Astrocyte of the hippocampus (primary cell): ENCODE measurements at regions not wholly inside any gene's neighbourhood (a gene's known extent, or its start where the extent isn't known, plus 50 kb on each side); places are given as distances from the start of the nearest gene placed in this dataset.
A peak's percentile ranks its signal among the peaks of the same experiment; 100 is the strongest.

Experiments used
- DNase-seq: peaks from one replicate; pipeline ENCODE4 v3.0.0; 2011; ENCODE audit warnings: low read depth, low spot score

DNA sequence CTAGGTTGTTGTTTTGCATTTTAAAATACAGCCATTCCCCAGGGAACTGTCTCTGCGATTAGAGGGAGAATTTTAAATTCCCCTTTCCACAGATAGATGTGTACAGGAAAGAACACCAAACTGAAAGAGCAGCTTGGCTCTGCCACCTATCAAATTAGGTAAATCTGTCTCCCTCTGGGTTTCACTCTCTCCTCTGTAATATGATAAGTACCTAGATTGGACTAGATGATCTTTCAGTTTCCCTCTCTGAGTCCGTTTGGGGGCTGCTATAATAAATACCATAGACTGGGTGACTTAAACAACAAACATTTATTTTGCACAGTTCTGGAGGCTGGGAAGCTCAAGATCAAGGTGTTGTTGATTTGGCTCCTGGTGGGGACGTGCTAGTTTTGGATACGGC is 186.0 kb downstream of the KIF20B start:
- DNase-seq, result no peak

DNA sequence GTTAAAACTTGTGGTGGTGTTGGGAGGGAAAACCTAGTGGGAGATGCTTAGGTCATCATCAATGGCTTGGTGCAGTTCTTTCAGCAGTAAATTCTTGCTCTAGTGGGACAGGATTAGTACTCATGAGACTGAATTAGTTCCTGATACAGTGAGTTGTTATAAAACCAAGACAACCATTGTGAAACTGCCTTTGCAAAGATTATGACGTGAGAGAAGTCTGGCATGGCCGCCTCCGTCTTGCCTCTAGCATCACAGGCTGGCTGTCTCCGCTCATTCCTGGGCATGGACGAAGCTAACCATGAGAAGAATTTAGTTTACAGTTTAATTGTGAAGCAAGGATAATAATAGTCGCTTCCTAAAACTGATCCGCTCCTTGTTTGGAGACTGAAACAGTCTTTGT is 186.4 kb downstream of the KIF20B start:
- no peak for DNase-seq

DNA sequence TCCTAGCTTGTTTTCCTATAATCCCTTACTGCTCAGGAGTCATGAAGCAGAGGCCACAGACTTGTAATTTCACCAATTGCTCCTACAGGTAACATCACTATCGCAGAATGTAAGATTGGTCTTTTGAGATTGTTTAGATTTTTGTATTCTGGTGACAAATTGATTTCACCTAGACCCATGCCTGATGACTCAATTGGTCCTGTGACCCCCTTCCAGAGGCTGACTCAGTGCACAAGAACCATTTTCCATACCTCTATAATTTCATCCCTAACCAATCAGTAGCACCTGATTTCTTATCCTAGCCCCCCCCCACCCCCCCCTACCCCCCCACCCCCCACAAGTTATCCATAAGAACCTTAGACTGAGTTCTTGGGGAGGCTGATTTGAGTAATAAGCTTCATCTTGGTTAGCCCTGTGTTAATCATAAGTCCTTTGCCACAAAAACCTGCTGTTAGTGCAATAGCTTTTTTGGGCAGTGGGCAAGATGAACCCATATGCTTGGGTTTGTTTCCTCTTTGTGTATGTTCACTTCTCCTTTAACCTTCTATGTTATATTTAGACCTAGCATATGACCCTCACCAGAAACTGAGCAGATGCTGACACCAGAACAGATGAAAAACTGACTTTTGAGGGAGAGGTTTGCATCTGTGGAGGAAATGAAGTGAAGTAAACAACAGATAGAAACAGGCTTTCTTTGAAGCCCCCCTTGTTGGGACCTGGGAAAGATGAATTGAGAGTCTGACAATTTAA is 187.1 kb downstream of the KIF20B start:
- no peak for DNase-seq

DNA sequence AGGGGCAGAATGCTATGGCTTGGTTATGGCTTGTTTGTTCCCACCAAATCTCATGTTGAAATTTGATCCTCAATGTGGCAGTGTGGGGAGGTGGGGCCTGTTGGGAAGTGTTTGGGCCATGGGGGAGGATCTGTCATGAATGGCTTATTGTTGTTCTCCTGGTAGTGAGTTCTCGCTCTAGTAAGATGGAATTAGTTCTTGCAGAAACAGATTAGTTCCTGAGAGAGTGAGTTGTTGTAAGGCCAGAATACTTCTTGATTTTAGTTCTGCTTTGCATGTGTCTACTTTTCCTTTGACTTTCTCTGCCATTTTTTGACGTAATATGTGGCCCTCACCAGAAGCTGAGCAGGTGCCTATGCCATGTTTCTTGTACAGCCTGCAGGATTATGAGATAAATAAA is 188.2 kb downstream of the KIF20B start:
- DNase-seq, result no peak

DNA sequence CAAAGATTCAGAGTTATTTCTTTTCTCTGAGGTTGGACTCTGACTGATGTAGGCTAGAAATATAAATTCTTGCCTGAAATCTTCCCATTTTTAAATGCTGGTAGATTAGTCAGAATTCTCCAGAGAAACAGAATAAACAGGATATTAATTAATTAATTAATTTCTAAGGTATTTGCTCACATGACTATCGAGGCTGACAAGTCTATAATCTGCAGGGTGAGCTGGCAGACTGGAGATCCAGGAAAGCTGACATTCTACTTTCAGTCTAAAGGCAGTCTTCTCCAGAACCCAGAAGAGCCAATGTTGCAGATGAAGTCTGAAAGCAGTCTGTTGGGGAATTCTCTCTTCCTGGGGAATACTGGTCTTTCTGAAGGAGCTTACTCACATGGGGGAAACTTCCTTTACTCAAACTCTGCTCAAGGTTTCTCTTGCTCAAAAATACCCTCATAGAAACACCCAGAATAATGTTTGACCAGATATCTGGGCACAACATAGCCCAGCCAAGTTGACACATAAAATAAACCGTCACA is 189.7 kb downstream of the KIF20B start:
- no peak for DNase-seq

DNA sequence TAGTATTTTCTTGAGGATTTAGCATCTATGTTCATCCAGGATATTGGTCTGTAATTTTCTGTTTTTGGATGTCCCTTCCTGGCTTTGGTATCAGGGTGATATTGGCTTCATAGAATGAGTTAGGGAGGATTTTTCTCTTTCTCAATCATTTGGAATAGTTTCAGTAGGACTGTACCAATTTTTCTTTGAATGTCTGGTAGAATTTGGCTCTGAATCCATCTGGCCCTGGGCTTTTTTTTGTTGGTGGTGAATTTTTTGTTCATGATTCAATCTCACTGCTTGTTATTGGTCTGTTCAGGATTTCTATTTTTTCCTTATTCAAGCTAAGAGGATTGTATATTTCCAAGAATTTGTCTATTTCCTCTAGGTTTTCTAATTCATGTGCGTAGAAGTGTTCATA is 192.7 kb downstream of the KIF20B start:
- DNase-seq, result peak; percentile 42

DNA sequence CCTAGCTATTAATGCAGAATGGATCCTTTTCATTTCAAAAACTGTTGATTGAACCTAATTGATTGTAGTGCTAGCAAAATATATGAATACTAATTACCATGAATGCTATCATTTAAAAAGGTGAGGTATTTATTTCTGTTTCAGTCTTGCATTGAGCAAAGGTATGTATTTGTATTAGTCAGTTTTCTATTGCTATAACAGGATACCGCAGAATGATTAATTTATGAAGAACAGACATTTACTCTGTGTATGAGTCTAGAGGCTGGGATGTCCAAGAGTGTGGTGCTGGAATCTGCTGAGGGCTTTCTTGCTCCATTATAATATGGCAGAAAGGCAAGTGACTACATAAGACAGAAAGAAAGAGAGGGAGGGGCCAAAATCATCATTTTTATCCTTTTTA is 199.2 kb downstream of the KIF20B start:
- no peak for DNase-seq

DNA sequence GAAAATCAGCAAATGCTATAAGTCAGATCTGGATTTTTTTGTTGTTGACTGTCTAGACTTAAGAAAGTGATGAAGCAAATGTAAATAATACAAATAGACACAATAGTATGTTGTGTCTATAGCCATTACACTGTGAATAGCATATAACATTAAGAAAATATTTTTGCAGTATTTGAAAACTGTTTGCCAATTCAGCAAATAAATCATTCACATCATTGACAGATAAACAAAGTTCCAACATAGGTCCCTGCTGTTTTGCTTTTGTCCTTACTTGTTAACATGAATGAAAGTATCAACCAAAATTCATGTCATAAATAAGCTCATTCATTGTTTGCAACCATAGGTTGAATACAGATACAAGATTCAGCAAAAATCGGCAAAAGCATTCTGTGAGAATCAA is 200.5 kb downstream of the KIF20B start:
- no peak for DNase-seq

DNA sequence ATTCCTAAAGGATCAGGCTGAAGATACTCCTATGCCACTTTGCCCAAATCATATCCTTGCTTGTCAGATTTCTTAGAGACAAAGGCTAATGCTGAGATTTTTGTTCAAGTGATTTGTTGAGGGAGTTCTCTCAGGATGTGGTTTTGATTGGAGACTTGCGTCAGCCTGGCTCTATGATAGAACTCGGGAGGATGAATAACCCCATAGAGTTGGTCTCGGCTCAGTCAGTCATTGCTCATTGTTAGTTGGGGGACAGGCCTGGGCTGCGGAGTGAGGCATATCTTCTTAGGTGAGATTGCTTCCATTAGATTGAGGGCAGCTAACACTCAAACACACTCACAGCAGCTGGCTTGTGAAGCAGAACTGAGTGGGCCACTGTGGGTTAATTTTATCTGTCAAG is 203.4 kb downstream of the KIF20B start:
- no peak for DNase-seq

DNA sequence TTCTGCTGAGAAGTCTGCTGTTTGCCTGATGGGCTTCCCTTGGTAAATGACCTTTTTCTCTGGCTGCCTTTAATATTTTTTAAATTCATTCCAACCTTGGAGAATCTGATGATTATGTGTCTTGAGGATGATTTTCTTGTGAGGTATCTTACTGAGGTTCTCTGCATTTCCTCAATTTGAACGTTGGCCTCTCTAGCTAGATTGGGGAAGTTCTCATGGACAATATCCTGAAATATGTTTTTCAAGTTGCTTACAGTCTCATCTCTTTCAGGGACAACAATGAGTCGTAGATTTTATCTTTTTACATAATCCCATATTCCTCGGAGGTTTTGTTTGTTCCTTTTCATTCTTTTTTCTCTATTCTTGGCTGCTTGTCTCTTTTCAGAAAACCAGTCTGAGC is 208.4 kb downstream of the KIF20B start:
- no peak for DNase-seq

DNA sequence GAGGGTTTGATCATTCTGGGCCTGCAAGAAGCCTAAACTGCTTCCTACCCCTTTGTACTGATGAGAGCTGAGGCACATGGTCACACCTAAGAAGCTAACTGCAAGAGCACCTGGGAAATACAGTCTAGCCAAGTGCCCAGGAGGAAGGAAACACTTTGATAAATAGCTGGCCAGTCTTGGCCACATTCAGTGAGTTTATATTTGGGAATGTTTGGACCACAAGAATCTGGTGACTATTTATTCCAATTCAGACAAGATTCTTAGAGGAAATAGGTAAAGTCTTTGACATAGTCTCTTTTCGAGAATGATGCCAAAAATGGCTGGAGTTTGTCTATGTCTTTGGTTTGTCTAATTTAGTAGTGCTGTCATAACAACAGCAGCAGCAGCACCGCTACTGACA is 213.6 kb downstream of the KIF20B start:
- peak; percentile 55 for DNase-seq

DNA sequence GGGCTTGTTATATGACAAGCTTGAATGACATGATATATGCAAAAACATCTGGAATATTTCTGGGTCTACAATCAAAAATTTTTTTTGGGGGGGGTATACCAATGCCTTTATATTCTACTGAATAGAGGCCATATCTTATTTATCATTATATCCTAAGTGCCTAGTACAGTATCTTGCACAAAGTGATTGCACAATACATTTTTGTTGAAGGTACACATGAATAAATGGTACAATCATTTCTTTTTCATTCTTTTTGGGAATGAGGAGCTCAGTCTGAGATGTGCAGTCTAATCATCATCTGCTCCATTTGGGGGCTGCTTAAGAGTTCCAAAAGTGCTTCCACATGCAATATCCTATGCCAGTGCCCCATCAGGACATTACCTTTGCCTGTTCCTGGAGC is 214.6 kb downstream of the KIF20B start:
- DNase-seq, result no peak

DNA sequence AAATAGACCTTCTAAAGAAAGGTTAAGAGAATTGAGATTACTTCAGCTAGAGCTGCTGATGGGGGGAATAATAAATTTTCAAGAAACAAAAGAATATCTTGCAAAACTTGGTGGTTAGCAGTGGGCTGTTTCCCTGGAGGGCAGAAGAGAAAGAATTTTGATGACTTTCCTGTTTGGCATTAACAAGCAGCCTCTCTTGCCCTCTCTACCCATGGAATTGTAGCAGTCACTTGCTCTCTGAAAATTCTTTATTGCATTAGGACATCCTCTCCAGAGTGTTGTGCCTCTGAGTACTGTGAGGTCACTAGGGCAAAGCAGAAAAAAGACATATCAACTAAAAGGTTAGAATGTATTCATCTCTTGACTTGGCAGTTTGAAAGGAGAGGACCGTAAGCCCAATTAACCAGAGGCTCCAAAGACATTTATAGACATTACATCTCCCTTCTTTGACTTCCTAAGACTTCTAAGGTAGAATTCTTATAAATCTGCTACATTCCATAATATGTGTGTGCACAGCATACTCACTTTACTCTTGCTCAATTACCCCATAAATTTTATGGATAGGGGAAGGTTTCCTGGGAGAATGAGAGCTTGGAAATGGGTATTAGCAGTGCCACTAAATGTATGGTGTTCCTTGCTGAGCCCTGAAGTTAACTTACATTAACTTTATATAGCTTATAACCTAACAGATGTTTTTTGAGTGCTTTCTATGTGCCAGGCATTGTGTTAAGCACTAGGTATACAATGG is 215.3 kb downstream of the KIF20B start:
- DNase-seq, result peak; percentile 25

DNA sequence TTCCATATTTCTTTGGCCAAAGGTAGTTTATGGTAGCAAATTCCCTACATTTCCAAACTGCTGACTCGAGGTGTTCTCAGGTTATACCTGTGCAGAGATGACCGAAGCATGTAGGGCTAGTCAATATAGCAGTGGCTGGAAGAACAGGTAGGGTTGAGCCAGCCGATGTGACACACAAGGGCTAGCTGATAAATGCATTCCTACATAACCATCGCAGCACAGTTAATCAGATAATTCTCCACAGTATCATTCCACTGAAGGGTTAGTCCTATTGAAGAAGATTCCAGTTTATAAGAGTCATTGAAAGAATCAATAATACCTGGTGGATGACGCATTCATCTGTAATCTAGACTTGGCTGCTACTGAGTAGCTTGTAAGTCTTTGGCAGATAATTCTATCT is 220.0 kb downstream of the KIF20B start:
- DNase-seq, result peak; percentile 29

DNA sequence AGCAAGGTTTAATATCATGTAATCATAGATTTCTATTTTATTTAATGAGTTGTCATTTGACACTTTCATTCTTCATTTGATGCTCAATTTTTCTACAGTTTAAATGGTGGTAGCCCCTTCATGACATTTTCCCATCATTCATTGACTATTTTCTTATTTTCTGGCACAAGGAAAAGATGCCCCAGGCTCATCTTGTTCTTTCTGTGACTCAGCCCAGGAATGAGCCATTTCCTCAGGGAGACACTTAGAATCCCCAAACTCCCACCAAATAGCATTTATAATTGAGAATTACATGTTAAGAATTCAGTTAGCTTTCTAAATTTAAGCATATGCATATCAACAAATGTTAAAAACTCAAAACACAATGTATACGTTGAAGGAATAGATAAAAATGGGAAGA is 222.3 kb downstream of the KIF20B start:
- DNase-seq, result no peak

DNA sequence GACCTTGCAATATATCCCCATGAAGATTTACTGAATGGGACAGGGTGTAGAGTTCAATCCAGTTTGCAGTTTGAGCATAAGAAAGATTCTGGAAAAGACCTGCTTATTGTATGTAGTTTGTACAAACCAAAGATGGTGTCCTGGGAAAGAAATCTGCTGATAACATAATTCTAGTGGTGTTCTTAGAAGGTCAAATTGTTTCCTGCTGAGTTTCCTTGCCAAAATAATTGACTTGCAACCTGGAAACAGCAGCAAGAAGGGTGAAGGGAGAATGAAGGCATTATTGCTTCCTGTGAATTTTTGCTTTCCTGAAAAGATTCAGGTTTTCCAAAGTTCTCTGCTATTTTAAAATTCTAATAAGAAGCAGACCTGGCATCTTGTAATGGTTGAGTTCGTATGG is 222.9 kb downstream of the KIF20B start:
- no peak for DNase-seq

DNA sequence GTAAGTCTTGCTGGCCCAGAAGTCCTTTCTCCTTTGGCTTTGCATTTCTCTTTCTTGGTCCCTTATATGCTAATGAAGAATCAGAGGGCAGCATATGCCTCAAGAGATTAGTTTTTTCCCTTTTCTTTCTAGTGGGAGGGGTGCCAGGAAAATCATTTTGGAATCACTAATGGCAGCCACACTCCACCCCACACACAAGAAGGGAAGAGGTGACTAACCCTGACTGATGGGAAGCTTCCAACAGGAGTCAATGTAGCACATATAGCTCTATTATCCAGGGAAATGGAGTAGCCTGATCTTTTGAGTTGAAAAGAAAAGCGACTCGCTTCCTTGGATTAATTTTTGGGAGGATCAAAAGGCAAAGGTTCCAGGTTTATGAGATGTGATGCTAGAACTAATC is 225.3 kb downstream of the KIF20B start:
- DNase-seq, result peak; percentile 48

DNA sequence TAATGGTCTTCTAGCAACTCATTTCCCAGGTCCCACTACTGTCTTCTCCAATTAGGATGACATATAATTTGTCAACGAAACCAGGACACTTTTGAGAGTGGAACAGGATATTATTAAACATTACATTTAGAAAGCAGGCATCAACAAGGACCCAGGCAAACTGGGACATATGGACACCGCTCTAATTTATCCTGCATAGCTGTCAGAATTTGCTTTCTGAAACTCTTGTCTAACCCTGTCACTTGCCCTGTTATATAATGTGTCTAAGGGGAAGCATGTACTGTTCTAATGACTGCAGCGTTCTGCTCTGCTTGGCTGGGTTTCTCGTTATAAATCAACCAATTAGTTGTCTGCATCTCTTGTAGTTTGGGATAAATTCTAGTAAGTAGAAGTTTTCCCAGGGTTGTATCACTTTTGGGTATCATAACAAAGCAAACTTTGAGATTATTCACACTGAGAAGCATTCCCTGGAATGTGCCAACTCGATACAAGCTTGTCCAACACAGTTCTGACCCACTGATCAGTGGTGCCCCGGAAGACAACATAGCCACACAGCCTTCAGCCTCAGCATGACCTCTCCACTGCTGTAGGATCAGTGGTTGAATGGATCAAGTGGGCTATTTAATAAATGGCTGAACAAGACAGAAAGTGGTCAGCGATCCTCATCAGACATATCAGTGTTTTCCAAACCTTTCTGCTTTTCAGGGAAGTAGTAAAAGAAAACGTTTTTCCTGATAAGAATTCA is 228.1 kb downstream of the KIF20B start:
- no peak for DNase-seq

DNA sequence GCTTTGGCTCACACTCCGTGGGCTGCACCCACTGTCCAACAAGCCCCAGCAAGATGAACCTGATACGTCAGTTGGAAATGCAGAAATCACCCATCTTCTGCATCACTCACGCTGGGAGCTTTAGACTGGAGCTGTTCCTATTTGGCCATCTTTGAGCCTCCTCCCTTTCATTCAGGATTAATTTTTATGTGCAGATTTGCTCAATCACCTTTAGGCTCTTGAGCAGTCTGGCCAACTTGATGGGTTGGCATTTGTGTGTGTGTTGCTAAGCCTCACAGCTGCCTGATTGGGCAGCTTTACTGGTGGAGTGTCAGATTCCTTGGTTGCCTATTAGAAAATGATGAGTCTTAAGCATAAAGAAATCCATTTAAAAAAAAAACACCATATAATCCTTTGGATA is 236.1 kb downstream of the KIF20B start:
- no peak for DNase-seq

DNA sequence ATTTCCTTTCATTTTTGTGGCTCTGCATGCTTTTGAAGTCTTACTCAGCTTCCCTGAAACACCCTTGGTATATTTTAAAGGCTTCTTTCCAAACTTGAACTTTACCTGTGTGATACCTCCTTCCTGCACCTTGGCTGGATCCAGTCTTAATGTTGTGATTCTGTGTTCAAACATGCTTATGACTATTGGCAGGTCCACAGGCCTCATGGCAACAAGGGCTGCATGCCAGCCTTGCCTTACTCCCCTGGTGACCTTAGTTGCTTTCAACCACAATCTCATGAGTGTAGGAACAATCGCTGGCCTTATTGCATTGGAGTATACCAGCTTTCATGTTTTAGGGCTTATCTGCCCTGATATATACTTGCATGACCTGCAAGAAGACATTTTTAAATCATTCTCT is 238.7 kb downstream of the KIF20B start:
- DNase-seq, result no peak

DNA sequence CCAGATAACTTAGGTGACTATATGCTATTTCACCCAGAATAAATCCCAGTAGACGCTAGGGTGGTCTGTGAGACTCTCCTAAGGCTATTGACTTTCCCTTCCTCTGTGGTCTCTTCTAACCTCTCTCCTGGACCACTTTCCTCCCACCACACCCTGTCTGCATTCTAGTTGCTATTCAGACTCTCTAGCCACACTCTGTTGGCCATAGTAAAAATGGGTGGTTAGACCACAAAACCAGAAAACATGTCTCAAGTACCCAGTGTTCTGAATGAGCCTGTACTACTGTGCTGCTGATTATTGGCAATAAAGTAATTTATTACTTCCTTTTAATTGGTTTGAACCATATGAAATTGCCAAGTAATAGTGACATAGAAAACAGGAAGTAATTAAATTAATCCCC is 240.8 kb downstream of the KIF20B start:
- DNase-seq, result peak; percentile 68

DNA sequence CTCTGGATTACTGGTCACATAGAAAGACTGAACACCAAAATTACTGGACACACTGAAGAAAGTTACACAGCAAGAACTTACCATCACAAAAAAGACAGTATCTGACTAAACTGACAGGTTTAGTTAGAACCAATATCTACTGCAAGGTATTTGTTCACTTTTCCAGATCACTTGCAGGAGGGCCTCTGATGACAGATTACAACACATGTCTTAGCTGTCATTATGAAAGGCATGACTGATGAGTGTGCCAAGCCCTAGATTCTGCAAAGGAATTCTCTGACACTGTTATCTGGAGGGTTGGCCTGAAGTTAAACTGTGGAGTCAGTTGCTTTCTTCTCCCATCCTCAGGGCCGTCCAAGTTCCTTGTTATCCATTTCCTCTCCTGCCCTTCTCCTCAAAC is 242.7 kb downstream of the KIF20B start:
- DNase-seq, result no peak
